ENCODE measurements at regions not wholly inside any gene's neighbourhood (a gene's known extent, or its start where the extent isn't known, plus 50 kb on each side); places are given as distances from the start of the nearest gene placed in this dataset.

DNA sequence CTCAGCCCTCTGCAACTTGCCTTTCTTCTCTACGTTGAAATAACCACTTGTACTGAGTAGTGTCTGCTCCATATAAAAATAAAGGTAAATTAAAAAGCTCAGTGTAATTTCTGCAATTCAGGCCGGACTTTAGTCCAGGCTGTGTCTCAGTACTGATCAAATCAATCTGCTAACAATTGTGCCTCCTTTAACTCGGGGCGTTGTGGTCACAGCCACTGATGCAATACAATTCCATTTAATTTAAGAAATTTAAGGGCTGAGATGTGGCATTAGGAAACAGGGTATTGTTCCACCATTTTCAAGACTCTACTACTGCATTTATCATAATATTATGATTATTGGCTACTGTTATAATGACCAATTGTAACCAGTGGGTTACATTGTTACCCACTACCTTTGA is 60.0 kb upstream of the NPAS2 start:
- no peak for TF ChIP-seq TAF1 (conservative IDR thresholded peaks at IDR 0.05)
- TF ChIP-seq YY1 (IDR thresholded peaks at IDR 0.05): no peak
- TF ChIP-seq, protein P1, sequence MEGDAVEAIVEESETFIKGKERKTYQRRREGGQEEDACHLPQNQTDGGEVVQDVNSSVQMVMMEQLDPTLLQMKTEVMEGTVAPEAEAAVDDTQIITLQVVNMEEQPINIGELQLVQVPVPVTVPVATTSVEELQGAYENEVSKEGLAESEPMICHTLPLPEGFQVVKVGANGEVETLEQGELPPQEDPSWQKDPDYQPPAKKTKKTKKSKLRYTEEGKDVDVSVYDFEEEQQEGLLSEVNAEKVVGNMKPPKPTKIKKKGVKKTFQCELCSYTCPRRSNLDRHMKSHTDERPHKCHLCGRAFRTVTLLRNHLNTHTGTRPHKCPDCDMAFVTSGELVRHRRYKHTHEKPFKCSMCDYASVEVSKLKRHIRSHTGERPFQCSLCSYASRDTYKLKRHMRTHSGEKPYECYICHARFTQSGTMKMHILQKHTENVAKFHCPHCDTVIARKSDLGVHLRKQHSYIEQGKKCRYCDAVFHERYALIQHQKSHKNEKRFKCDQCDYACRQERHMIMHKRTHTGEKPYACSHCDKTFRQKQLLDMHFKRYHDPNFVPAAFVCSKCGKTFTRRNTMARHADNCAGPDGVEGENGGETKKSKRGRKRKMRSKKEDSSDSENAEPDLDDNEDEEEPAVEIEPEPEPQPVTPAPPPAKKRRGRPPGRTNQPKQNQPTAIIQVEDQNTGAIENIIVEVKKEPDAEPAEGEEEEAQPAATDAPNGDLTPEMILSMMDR (IDR thresholded peaks at IDR 0.05; ENCODE audit: low read depth, low read length, missing input control): no peak
- TF ChIP-seq EGR1 (IDR thresholded peaks at IDR 0.05; ENCODE audit: low read depth in 2 of 2): no peak
- no peak for TF ChIP-seq HNF4A (conservative IDR thresholded peaks at IDR 0.05)
- no peak for TF ChIP-seq RXRA (IDR thresholded peaks at IDR 0.05)
